H9 (cell line): ENCODE measurements at regions not wholly inside any gene's neighbourhood (a gene's known extent, or its start where the extent isn't known, plus 50 kb on each side); places are given as distances from the start of the nearest gene placed in this dataset.

Source experiments
- DNase-seq: peaks from one replicate; pipeline ENCODE4 v3.0.0-alpha.2; 2017
- H2AFZ ChIP-seq: one replicate; pipeline ENCODE4 v1.6.1; 2013; ENCODE audit warnings: mild to moderate bottlenecking, low read length, control low read depth, moderate library complexity
- H2AK5ac ChIP-seq: 2 replicates; pipeline ENCODE4 v1.6.1; 2013; ENCODE audit warnings: low read length, control low read depth, mixed read lengths; ENCODE audit not compliant: insufficient read length
- H2BK120ac ChIP-seq: one replicate; pipeline ENCODE4 v1.6.1; 2013; ENCODE audit warnings: low read depth, mild to moderate bottlenecking, low read length, control low read depth, inconsistent platforms; ENCODE audit not compliant: poor library complexity, severe bottlenecking
- H2BK12ac ChIP-seq: 2 replicates; pipeline ENCODE4 v1.6.1; 2013; ENCODE audit warnings: low read length, control low read depth, mixed read lengths, low read depth; ENCODE audit not compliant: insufficient read length
- H2BK15ac ChIP-seq: 2 replicates; pipeline ENCODE4 v1.6.1; 2013; ENCODE audit warnings: low read depth, low read length, control low read depth
- H2BK20ac ChIP-seq: one replicate; pipeline ENCODE4 v1.6.1; 2013; ENCODE audit warnings: low read depth, mild to moderate bottlenecking, low read length, control low read depth, inconsistent platforms; ENCODE audit not compliant: poor library complexity, severe bottlenecking
- H2BK5ac ChIP-seq: 2 replicates; pipeline ENCODE4 v1.6.1; 2013; ENCODE audit warnings: low read length, control low read depth, mixed read lengths; ENCODE audit not compliant: insufficient read length
- H3K14ac ChIP-seq: 2 replicates; pipeline ENCODE4 v1.6.1; 2013; ENCODE audit warnings: low read length, control low read depth; ENCODE audit not compliant: insufficient read depth
- H3K18ac ChIP-seq: 2 replicates; pipeline ENCODE4 v1.6.1; 2013; ENCODE audit warnings: low read depth, mild to moderate bottlenecking, mixed read lengths, low read length, control low read depth; ENCODE audit not compliant: insufficient read length
- H3K23ac ChIP-seq: 2 replicates; pipeline ENCODE4 v1.6.1; 2013; ENCODE audit warnings: low read length, control low read depth, mixed read lengths, low read depth; ENCODE audit not compliant: insufficient read length
- H3K23me2 ChIP-seq: 2 replicates; pipeline ENCODE4 v1.6.1; 2013; ENCODE audit warnings: low read depth, mild to moderate bottlenecking, mixed read lengths, low read length, control low read depth; ENCODE audit not compliant: insufficient read length, poor library complexity, severe bottlenecking
- H3K27ac ChIP-seq: 2 replicates; pipeline ENCODE4 v1.5.1; 2013; ENCODE audit warnings: low read length, control low read depth, mixed read lengths, low read depth; ENCODE audit not compliant: insufficient read length
- H3K27me3 ChIP-seq: 2 replicates; pipeline ENCODE4 v1.6.1; 2013; ENCODE audit warnings: low read length, control low read depth, inconsistent platforms; ENCODE audit not compliant: insufficient read depth
- H3K4ac ChIP-seq: 2 replicates; pipeline ENCODE4 v1.6.1; 2013; ENCODE audit warnings: low read depth, mild to moderate bottlenecking, control low read depth, inconsistent platforms, low read length, moderate library complexity
- H3K4me1 ChIP-seq: 2 replicates; pipeline ENCODE4 v1.6.1; 2013; ENCODE audit warnings: low read length, control low read depth, inconsistent platforms; ENCODE audit not compliant: insufficient read depth
- H3K4me2 ChIP-seq: 2 replicates; pipeline ENCODE4 v1.6.1; 2013; ENCODE audit warnings: low read length, control low read depth, mixed read lengths; ENCODE audit not compliant: insufficient read length, insufficient read depth
- H3K56ac ChIP-seq: 2 replicates; pipeline ENCODE4 v1.6.1; 2013; ENCODE audit warnings: low read depth, mild to moderate bottlenecking, mixed read lengths, low read length, control low read depth; ENCODE audit not compliant: insufficient read length
- H3K79me1 ChIP-seq: 2 replicates; pipeline ENCODE4 v1.6.1; 2013; ENCODE audit warnings: low read depth, mild to moderate bottlenecking, moderate library complexity, low read length, control low read depth, inconsistent platforms; ENCODE audit not compliant: insufficient read depth, poor library complexity, severe bottlenecking
- H3K79me2 ChIP-seq: 2 replicates; pipeline ENCODE4 v1.6.1; 2013; ENCODE audit warnings: low read length, control low read depth, inconsistent platforms; ENCODE audit not compliant: insufficient read depth
- H3K9ac ChIP-seq: 2 replicates; pipeline ENCODE4 v1.6.1; 2013; ENCODE audit warnings: low read length, control low read depth, mixed read lengths; ENCODE audit not compliant: insufficient read length; ENCODE audit errors: extremely low read depth
- H3K9me3 ChIP-seq: one replicate; pipeline ENCODE4 v1.6.1; 2013; ENCODE audit warnings: low read depth, low read length, inconsistent platforms; ENCODE audit not compliant: control insufficient read depth
- H3T11ph ChIP-seq: one replicate; pipeline ENCODE4 v1.6.1; 2013; ENCODE audit warnings: mild to moderate bottlenecking, low read length, control low read depth, inconsistent platforms
- H4K20me1 ChIP-seq: one replicate; pipeline ENCODE4 v1.6.1; 2013; ENCODE audit not compliant: control insufficient read depth, insufficient read length, insufficient read depth
- H4K5ac ChIP-seq: 2 replicates; pipeline ENCODE4 v1.6.1; 2013; ENCODE audit warnings: low read depth, mild to moderate bottlenecking, mixed read lengths, low read length, control low read depth; ENCODE audit not compliant: insufficient read length
- H4K8ac ChIP-seq: replicated peaks from 2 replicates; pipeline ENCODE4 v1.6.1; 2013; ENCODE audit warnings: low read length, control low read depth, mixed read lengths, low read depth; ENCODE audit not compliant: insufficient read length
- H4K91ac ChIP-seq: 2 replicates; pipeline ENCODE4 v1.6.1; 2013; ENCODE audit warnings: low read depth, mild to moderate bottlenecking, moderate library complexity, mixed read lengths, low read length, control low read depth; ENCODE audit not compliant: insufficient read length
- H3K27ac Mint-ChIP-seq, 3 experiments: 2 replicates in 2 of 3; 3 replicates in 1 of 3; pipeline ENCODE4 v1.8.0; 2020 to 2021; ENCODE audit warnings: mixed read lengths in 3 of 3, mild to moderate bottlenecking in 1 of 3, moderate library complexity in 1 of 3
- H3K27me3 Mint-ChIP-seq: 2 replicates; pipeline ENCODE4 v1.8.0; 2021; ENCODE audit warnings: low read depth, mild to moderate bottlenecking, moderate library complexity, mixed read lengths
- H3K36me3 Mint-ChIP-seq, 3 experiments: 2 replicates in 2 of 3; 3 replicates in 1 of 3; pipeline ENCODE4 v1.8.0; 2020 to 2021; ENCODE audit warnings: low read depth in 3 of 3, mixed read lengths in 3 of 3; ENCODE audit not compliant: insufficient read depth in 1 of 3
- H3K4me1 Mint-ChIP-seq, 2 experiments: 2 replicates each; pipeline ENCODE4 v1.8.0; 2020; ENCODE audit warnings: mixed read lengths in 2 of 2
- H3K4me3 Mint-ChIP-seq, 2 experiments: 2 replicates in 1 of 2; 3 replicates in 1 of 2; pipeline ENCODE4 v1.8.0; 2020 to 2021; ENCODE audit warnings: mild to moderate bottlenecking in 2 of 2, mixed read lengths in 2 of 2, moderate library complexity in 1 of 2
- H3K9me3 Mint-ChIP-seq, 2 experiments: 2 replicates in 1 of 2; 3 replicates in 1 of 2; pipeline ENCODE4 v1.8.0; 2020; ENCODE audit warnings: mild to moderate bottlenecking in 2 of 2, mixed read lengths in 2 of 2, moderate library complexity in 1 of 2
- WGBS: extraction: QIAGEN DNeasy Blood & Tissue Kit; methylation state at CpG from one replicate; pipeline ENCODE4 v1.1.7; 2013; ENCODE audit warnings: missing lambda C conversion rate, low lambda C conversion rate, mixed read lengths; ENCODE audit not compliant: insufficient read length; ENCODE audit errors: extremely low coverage; 5-methylcytosine and 5-hydroxymethylcytosine counted together
- TF ChIP-seq, protein P1 (sequence below): fragments of 200-600 bp; sonication (generic); conservative IDR thresholded peaks from 3 replicates; pipeline ENCODE4 v1.8.0; 2021; ENCODE audit warnings: antibody characterized with exemption, mild to moderate bottlenecking

DNA sequence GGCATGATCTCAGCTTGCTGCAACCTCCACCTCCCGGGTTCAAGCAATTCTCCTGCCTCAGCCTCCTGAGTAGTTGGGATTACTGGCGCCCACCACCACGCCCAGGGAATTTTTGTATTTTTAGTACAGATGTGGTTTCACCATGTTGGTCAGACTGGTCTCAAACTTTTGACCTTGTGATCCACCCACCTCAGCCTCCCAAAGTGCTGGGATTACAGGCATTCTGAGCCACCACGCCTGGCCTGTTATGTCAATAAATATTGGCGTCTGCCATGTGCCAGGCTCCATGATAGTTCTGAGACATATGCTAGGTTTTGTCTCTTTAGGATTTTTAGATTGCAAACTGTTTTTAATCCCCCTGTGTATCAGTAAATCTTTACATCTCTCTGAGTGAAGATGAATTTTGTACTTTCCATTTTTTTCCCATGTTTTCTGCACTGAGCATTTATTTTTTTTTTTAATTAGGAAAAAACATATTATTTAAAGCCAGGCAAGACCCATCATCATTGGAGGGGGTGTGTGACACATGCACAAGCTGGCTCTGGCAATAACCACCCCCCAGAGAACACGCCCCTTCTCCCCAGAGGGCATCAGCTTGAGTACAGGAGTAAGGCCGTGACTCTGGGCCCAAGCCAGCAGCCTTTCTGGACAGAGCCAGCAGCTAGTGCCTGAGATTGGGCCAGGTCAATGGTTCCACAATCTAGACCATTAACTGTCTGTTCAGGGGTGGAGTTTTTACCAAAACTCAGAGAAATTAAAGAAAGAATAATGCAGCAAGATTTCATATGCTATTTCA is 51.0 kb upstream of the ATP1B3 start:
- Histone ChIP-seq H4K8ac (no peak overlapping the region), H2AFZ (no peak overlapping the region), H2AK5ac (no peak overlapping the region), H2BK120ac (no peak overlapping the region), H3K23me2 (no peaks in the 10 kb centered on the region), H3T11ph (no peak overlapping the region), H4K5ac (no peak overlapping the region), H2BK5ac (no peak overlapping the region), H3K4me2 (no peak overlapping the region), H3K18ac (no peak overlapping the region), H3K56ac (no peak overlapping the region), H3K9me3 (no peaks in the 10 kb centered on the region), H3K27me3 (no peaks in the 10 kb centered on the region), H3K79me2 (no peaks in the 10 kb centered on the region), H3K4ac (no peak overlapping the region), H3K27ac (no peak overlapping the region), H3K9ac (no peak overlapping the region), H4K91ac (no peak overlapping the region), H2BK12ac (no peak overlapping the region), H2BK20ac (no peak overlapping the region), H4K20me1 (no peaks in the 10 kb centered on the region), H2BK15ac (no peak overlapping the region), H3K4me1 (no peaks in the 10 kb centered on the region; the same call in 1 of the 2 replicates), H3K14ac (no peak overlapping the region), H3K23ac (no peak overlapping the region), H3K79me1 (no peaks in the 10 kb centered on the region)
- Mint-ChIP-seq H3K27ac (peak overlapping the region in 1 of 3 experiments; percentile 88; a peak in 1 of 7 replicates), H3K27me3 (no peaks in the 10 kb centered on the region), H3K4me1 (peaks cover 28 to 34% of the 10 kb centered on the region in 2 experiments), H3K36me3 (no peaks in the 10 kb centered on the region), H3K9me3 (peaks cover 0 to 2% of the 10 kb centered on the region in 2 experiments; a peak in 1 of 5 replicates), H3K4me3 (no peak overlapping the region)
- TF ChIP-seq, protein P1, sequence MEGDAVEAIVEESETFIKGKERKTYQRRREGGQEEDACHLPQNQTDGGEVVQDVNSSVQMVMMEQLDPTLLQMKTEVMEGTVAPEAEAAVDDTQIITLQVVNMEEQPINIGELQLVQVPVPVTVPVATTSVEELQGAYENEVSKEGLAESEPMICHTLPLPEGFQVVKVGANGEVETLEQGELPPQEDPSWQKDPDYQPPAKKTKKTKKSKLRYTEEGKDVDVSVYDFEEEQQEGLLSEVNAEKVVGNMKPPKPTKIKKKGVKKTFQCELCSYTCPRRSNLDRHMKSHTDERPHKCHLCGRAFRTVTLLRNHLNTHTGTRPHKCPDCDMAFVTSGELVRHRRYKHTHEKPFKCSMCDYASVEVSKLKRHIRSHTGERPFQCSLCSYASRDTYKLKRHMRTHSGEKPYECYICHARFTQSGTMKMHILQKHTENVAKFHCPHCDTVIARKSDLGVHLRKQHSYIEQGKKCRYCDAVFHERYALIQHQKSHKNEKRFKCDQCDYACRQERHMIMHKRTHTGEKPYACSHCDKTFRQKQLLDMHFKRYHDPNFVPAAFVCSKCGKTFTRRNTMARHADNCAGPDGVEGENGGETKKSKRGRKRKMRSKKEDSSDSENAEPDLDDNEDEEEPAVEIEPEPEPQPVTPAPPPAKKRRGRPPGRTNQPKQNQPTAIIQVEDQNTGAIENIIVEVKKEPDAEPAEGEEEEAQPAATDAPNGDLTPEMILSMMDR = no peak
- no CpG with 5 or more reads among the region's 7 CpGs for WGBS
- DNase-seq = no peak
